ENCODE measurements at regions not wholly inside any gene's neighbourhood (a gene's known extent, or its start where the extent isn't known, plus 50 kb on each side); places are given as distances from the start of the nearest gene placed in this dataset.

DNA sequence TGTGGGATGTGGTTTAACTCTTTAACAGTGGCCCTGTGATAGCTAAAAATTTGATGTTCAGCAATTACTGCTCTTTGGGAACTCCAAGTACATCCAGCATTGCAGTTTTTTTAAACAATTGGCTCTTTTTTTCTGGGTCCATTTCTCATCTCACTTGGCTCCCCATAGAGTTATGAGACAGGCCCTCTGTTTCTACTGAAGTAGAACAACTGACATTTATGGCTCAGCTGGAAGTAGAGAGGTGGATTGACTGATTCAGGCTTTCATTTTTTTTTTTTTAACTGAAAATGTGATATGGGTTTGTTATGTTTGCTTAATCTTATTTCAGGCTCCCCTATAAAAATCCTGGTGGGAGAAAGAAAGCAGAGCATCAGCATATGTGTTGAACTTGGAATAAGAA lies 96.6 kb upstream of the CD180 start:
- POLR2A ChIA-PET: no interaction called here
- Histone ChIP-seq H3K27ac (ENCODE audit: low read depth in 1 of 2, low read length in 2 of 2) (no peak overlapping the region), H3K27me3 (ENCODE audit: control insufficient read depth in 1 of 2, insufficient read depth in 2 of 2, low read length in 2 of 2) (no peaks in the 10 kb centered on the region), H3K36me3 (ENCODE audit: insufficient read depth, low read length) (no peaks in the 10 kb centered on the region), H3K4me3 (ENCODE audit: low read length) (no peak overlapping the region), H3K4me1 (ENCODE audit: insufficient read depth, low read length) (no peaks in the 10 kb centered on the region), H3K9me3 (ENCODE audit: control insufficient read depth in 1 of 2, insufficient read depth in 1 of 2, low read length in 2 of 2) (no peaks in the 10 kb centered on the region)
- H3K4me1 Mint-ChIP-seq (ENCODE audit: low read depth): no peaks in the 10 kb centered on the region
- TF ChIP-seq CTCF (IDR thresholded peaks at IDR 0.05): no peak
- DNase-seq (no peak), ATAC-seq (ENCODE audit: poor library complexity) (no peak)
- no peaks in the 10 kb centered on the region for H3K27me3 Mint-ChIP-seq
- intact Hi-C loops (cut with DNase I, micrococcal nuclease): no loop called here
- CTCF ChIA-PET: no interaction called here
- no peak overlapping the region for H3K4me3 Mint-ChIP-seq
- no peaks in the 10 kb centered on the region for H3K9me3 Mint-ChIP-seq
- H3K36me3 Mint-ChIP-seq (ENCODE audit: low read depth): no peaks in the 10 kb centered on the region
- no peak overlapping the region for H3K27ac Mint-ChIP-seq

DNA sequence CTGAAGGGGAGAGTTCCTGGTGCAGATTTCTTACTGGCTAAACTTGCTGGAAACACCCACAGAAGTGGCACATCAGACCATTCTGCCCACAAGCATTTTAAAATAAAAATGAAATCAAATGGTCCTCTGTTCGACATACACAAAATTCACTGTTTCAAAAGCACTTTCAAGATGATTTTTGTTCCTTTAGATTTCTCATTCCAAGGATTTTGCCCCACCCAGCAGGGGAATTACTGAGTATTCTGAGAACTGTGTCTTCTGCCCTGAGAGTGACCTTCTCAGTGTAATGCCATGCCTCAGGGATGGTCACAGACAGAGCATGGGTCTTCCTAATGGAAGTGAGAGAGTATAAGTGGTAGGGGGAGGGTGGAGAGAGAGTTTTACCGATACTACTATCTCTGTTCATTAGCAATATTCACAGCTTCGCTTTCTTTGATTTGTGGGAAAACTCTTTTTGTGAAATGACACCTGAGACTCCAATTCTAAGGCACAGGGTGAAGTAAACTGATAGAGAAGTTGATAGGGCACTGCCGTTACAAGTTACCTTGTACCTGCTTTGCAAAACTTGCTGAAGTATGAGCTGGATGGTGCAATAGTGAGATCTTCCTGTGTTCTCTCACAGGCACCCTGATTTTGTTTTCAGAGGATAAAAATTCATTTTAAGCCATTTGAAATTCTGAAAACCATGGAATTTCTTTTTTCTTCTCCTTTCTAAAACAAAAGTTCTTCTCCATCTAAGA lies 95.8 kb upstream of the CD180 start:
- ATAC-seq (ENCODE audit: poor library complexity): no peak
- no peak overlapping the region for H3K4me3 ChIP-seq (ENCODE audit: low read length)
- DNase-seq: no peak
- ChIA-PET POLR2A (no interaction called here), CTCF (no interaction called here)
- intact Hi-C loops (cut with DNase I, micrococcal nuclease): no loop called here
- no peaks in the 10 kb centered on the region for H3K27me3 ChIP-seq (ENCODE audit: control insufficient read depth in 1 of 2, insufficient read depth in 2 of 2, low read length in 2 of 2)
- H3K4me1 ChIP-seq (ENCODE audit: insufficient read depth, low read length): no peaks in the 10 kb centered on the region
- H3K9me3 ChIP-seq (ENCODE audit: control insufficient read depth in 1 of 2, insufficient read depth in 1 of 2, low read length in 2 of 2): no peaks in the 10 kb centered on the region
- no peaks in the 10 kb centered on the region for H3K9me3 Mint-ChIP-seq
- no peak for TF ChIP-seq CTCF (IDR thresholded peaks at IDR 0.05)
- H3K27me3 Mint-ChIP-seq: no peaks in the 10 kb centered on the region
- no peaks in the 10 kb centered on the region for H3K36me3 Mint-ChIP-seq (ENCODE audit: low read depth)
- H3K27ac ChIP-seq (ENCODE audit: low read depth in 1 of 2, low read length in 2 of 2): no peak overlapping the region
- no peaks in the 10 kb centered on the region for H3K4me1 Mint-ChIP-seq (ENCODE audit: low read depth)
- no peak overlapping the region for H3K27ac Mint-ChIP-seq
- no peak overlapping the region for H3K4me3 Mint-ChIP-seq
- H3K36me3 ChIP-seq (ENCODE audit: insufficient read depth, low read length): no peaks in the 10 kb centered on the region

DNA sequence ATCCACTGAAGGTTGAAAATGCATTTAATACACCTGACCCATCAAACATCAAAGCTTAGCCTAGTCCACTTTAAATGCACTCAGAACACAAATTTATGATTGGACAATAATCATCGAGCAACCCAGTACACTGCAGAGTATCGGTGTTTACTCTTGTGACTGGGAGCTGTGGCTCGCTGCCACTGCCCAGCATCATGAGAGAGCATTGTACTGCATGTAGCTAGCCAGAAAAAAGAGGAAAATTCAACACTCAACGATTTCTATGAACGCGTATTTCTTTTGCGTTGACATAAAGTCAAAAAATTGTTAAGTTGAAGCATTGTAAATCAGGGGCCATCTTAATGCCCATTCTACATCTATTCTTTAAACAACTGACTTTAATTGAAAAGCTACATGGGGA lies 95.1 kb upstream of the CD180 start:
- intact Hi-C loops (cut with DNase I, micrococcal nuclease): no loop called here
- Histone ChIP-seq H3K9me3 (ENCODE audit: control insufficient read depth in 1 of 2, insufficient read depth in 1 of 2, low read length in 2 of 2) (no peaks in the 10 kb centered on the region), H3K4me1 (ENCODE audit: insufficient read depth, low read length) (no peaks in the 10 kb centered on the region), H3K27ac (ENCODE audit: low read depth in 1 of 2, low read length in 2 of 2) (no peak overlapping the region), H3K27me3 (ENCODE audit: control insufficient read depth in 1 of 2, insufficient read depth in 2 of 2, low read length in 2 of 2) (no peaks in the 10 kb centered on the region), H3K4me3 (ENCODE audit: low read length) (no peak overlapping the region), H3K36me3 (ENCODE audit: insufficient read depth, low read length) (no peaks in the 10 kb centered on the region)
- H3K4me3 Mint-ChIP-seq: no peak overlapping the region
- CTCF ChIA-PET: no interaction called here
- no peaks in the 10 kb centered on the region for H3K4me1 Mint-ChIP-seq (ENCODE audit: low read depth)
- DNase-seq: no peak
- H3K9me3 Mint-ChIP-seq: no peaks in the 10 kb centered on the region
- no peak for TF ChIP-seq CTCF (IDR thresholded peaks at IDR 0.05)
- H3K27ac Mint-ChIP-seq: no peak overlapping the region
- no peak for ATAC-seq (ENCODE audit: poor library complexity)
- POLR2A ChIA-PET: no interaction called here
- no peaks in the 10 kb centered on the region for H3K36me3 Mint-ChIP-seq (ENCODE audit: low read depth)
- no peaks in the 10 kb centered on the region for H3K27me3 Mint-ChIP-seq

Measured in CD4-positive, alpha-beta T cell (primary cell).